ENCODE measurements at regions not wholly inside any gene's neighbourhood (a gene's known extent, or its start where the extent isn't known, plus 50 kb on each side); places are given as distances from the start of the nearest gene placed in this dataset.
"Not testable (repeated sequence)": the region's sequence is repeated elsewhere in the genome, so short reads cannot be mapped to it uniquely, and the experiment has no call there.

DNA sequence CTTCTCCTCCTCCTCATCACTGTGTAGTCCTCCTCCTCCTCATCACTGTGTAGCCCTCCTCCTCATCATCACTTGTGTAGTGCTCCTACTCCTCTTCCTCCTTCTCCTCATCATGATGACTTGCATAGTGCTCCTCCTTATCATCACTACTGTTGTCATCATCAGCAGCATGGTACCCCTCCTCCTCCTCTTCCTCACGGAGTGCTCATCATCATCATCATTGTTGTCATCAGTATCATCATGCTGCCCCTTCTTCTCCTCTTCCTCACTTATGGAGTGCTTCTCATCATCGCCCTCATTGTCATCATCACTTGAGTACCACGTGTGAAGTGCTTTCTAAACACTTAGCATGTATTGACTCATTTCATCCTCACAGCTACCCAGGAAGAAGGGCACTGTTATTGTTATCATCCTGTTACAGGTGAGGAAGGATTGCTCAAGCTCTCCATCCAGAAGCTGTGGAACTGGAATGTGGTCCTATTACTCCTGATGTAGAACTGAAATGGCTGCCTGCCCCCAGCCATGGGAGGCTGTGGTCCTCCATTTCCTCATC is 122.8 kb upstream of the SHH start (continued):
- no peak for TF ChIP-seq GABPB1 (CRISPR knock-in tag; IDR thresholded peaks at IDR 0.05)

DNA sequence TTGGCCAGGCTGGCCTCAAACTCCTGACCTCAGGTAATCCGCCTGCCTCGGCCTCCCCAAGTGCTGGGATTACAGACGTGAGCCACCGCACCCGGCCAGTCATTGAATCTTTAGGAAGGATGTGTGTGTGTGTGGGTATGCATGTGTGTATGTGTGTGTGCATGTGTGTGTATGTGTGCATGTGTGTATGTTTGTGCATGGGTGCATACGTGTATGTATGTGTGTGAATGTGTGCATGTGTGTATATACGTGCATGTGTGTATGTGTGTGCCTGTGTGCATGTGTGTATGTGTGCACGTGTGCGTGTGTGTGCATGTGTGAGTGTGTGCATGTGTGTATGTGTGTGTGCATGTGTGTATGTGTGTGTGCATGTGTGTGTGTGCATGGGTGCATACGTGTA is 120.1 kb upstream of the SHH start:
- H3K27me3 ChIP-seq (ENCODE audit: control insufficient read depth in 1 of 2, insufficient read depth in 2 of 2, low read length in 2 of 2) = peaks cover 7 to 42% of the 10 kb centered on the region in 2 experiments; a peak in 4 of 5 replicates
- H4K20me1 ChIP-seq (ENCODE audit: insufficient read depth, low read length); H3K4me3 ChIP-seq (replicated peaks in 1 of 3; ENCODE audit: insufficient read depth in 1 of 3, low read depth in 2 of 3, low read length in 3 of 3); DNase-seq (ENCODE audit: low spot score); ATAC-seq; H3K4me1 ChIP-seq (ENCODE audit: insufficient read depth, low read length); H2AFZ ChIP-seq (ENCODE audit: low read length); FAIRE-seq; H3K9ac ChIP-seq (ENCODE audit: insufficient read depth, low read depth, low read length); H3K36me3 ChIP-seq (replicated peaks in 1 of 2; ENCODE audit: control insufficient read depth in 1 of 2, insufficient read depth in 2 of 2, low read length in 2 of 2); H3K4me2 ChIP-seq (ENCODE audit: low read depth, low read length); intact Hi-C loops (cut with micrococcal nuclease; ENCODE audit: unreplicated experiment); H3K9me3 ChIP-seq (ENCODE audit: low read length); CTCF ChIA-PET (ENCODE audit: low intra/inter-chr PET ratio, low total read pairs); POLR2A ChIA-PET; in situ Hi-C loops (cut with HindIII; ENCODE audit: extremely low pct_ligation_motif_present, low pct_unique_long_range_greater_than_20kb); H3K27ac ChIP-seq (ENCODE audit: extremely low read length, insufficient read depth, low read length); BruUV-seq (replicated peaks); H3K79me2 ChIP-seq (ENCODE audit: insufficient read depth, low read length): not testable (repeated sequence)
- 54% methylated on average over 9 of the region's 10 CpGs for WGBS (ENCODE audit: low lambda C conversion rate)
- TF ChIP-seq MNT (IDR thresholded peaks at IDR 0.05) = peak; percentile 56

- H3K4me2 ChIP-seq (ENCODE audit: low read depth, low read length) = no peak overlapping the region
- H3K27ac ChIP-seq (ENCODE audit: extremely low read length, insufficient read depth, low read length) = no peak overlapping the region
- H3K9me3 ChIP-seq (ENCODE audit: low read length) = no peaks in the 10 kb centered on the region
- H4K20me1 ChIP-seq (ENCODE audit: insufficient read depth, low read length) = no peaks in the 10 kb centered on the region
- no peak overlapping the region for H3K9ac ChIP-seq (ENCODE audit: insufficient read depth, low read depth, low read length)
- no peak for FAIRE-seq
- ChIA-PET POLR2A (no interaction called here), CTCF (ENCODE audit: low intra/inter-chr PET ratio, low total read pairs) (no interaction called here)
- H2AFZ ChIP-seq (ENCODE audit: low read length) = no peak overlapping the region
- H3K27me3 ChIP-seq (ENCODE audit: control insufficient read depth in 1 of 2, insufficient read depth in 2 of 2, low read length in 2 of 2) = peaks cover 7 to 41% of the 10 kb centered on the region in 2 experiments; a peak in 4 of 5 replicates
- intact Hi-C loops (cut with micrococcal nuclease; ENCODE audit: unreplicated experiment) = no loop called here
- in situ Hi-C loops (cut with HindIII; ENCODE audit: extremely low pct_ligation_motif_present, low pct_unique_long_range_greater_than_20kb) = no loop called here
- BruUV-seq (replicated peaks) = no TSS peak
- no peaks in the 10 kb centered on the region for H3K36me3 ChIP-seq (replicated peaks in 1 of 2; ENCODE audit: control insufficient read depth in 1 of 2, insufficient read depth in 2 of 2, low read length in 2 of 2)
- WGBS (ENCODE audit: low lambda C conversion rate) = 31% methylated on average over 17 of the region's 24 CpGs
- no peak for DNase-seq (ENCODE audit: low spot score)
- H3K79me2 ChIP-seq (ENCODE audit: insufficient read depth, low read length) = no peaks in the 10 kb centered on the region
- H3K4me1 ChIP-seq (ENCODE audit: insufficient read depth, low read length) = no peaks in the 10 kb centered on the region
- no peak overlapping the region for H3K4me3 ChIP-seq (replicated peaks in 1 of 3; ENCODE audit: insufficient read depth in 1 of 3, low read depth in 2 of 3, low read length in 3 of 3)
- ATAC-seq = no peak
- TF ChIP-seq, protein P1, sequence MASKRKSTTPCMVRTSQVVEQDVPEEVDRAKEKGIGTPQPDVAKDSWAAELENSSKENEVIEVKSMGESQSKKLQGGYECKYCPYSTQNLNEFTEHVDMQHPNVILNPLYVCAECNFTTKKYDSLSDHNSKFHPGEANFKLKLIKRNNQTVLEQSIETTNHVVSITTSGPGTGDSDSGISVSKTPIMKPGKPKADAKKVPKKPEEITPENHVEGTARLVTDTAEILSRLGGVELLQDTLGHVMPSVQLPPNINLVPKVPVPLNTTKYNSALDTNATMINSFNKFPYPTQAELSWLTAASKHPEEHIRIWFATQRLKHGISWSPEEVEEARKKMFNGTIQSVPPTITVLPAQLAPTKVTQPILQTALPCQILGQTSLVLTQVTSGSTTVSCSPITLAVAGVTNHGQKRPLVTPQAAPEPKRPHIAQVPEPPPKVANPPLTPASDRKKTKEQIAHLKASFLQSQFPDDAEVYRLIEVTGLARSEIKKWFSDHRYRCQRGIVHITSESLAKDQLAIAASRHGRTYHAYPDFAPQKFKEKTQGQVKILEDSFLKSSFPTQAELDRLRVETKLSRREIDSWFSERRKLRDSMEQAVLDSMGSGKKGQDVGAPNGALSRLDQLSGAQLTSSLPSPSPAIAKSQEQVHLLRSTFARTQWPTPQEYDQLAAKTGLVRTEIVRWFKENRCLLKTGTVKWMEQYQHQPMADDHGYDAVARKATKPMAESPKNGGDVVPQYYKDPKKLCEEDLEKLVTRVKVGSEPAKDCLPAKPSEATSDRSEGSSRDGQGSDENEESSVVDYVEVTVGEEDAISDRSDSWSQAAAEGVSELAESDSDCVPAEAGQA (IDR thresholded peaks at IDR 0.05; ENCODE audit: low read depth) = no peak
- TF ChIP-seq, protein P1 (CRISPR knock-in tag; IDR thresholded peaks at IDR 0.05; ENCODE audit: borderline replicate concordance) = no peak
- TF ChIP-seq XBP1 (CRISPR knock-in tag; IDR thresholded peaks at IDR 0.05) (no peak), NFE2 (CRISPR knock-in tag; IDR thresholded peaks at IDR 0.05) (no peak), CREB1 (IDR thresholded peaks at IDR 0.05) (no peak), CREB1 (CRISPR knock-in tag; IDR thresholded peaks at IDR 0.05) (no peak), MEF2D (CRISPR knock-in tag; IDR thresholded peaks at IDR 0.05) (no peak), STAG1 (CRISPR knock-in tag; IDR thresholded peaks at IDR 0.05) (no peak)
Measured at GRCh38 chr7:155931396-155932085, 119.3 kb upstream of the SHH start.

All from HepG2 (cell line).